Fibroblast of lung (primary cell): ENCODE measurements at regions not wholly inside any gene's neighbourhood (a gene's known extent, or its start where the extent isn't known, plus 50 kb on each side); places are given as distances from the start of the nearest gene placed in this dataset.

Experiments
- DNase-seq, 2 donors: peaks; one replicate each; pipeline versions ENCODE4 v3.0.0 to v3.0.0-alpha.2; 2010; ENCODE audit warnings: low read depth in 2 of 2
- H2AFZ ChIP-seq: 2 replicates; pipeline ENCODE4 v1.5.1; 2012; ENCODE audit warnings: low read length, control low read depth, inconsistent platforms
- H3K27ac ChIP-seq: 2 replicates; pipeline ENCODE4 v1.5.1; 2011; ENCODE audit warnings: low read length, control low read depth; ENCODE audit not compliant: insufficient read depth
- H3K27me3 ChIP-seq: 2 replicates; pipeline ENCODE4 v1.5.1; 2011; ENCODE audit warnings: mild to moderate bottlenecking, low read length; ENCODE audit not compliant: control insufficient read depth, insufficient read depth
- H3K36me3 ChIP-seq: 2 replicates; pipeline ENCODE4 v1.5.1; 2011; ENCODE audit warnings: low read length; ENCODE audit not compliant: control insufficient read depth, insufficient read depth
- H3K4me1 ChIP-seq: 2 replicates; pipeline ENCODE4 v1.5.1; 2011; ENCODE audit warnings: low read length; ENCODE audit not compliant: control insufficient read depth, insufficient read depth; ENCODE audit errors: extremely low read depth
- H3K4me2 ChIP-seq: 2 replicates; pipeline ENCODE4 v1.5.1; 2011; ENCODE audit warnings: low read length, control low read depth; ENCODE audit not compliant: insufficient read depth; ENCODE audit errors: extremely low read depth
- H3K4me3 ChIP-seq, 4 experiments: fragments of 200-600 bp in 1 of 4; sonication (generic) in 1 of 4; replicated peaks in 1 of 4; 2 replicates each; pipeline ENCODE4 v1.5.1; 2011 to 2016; ENCODE audit warnings: low read length in 4 of 4, low read depth in 3 of 4, mild to moderate bottlenecking in 3 of 4, control low read depth in 2 of 4, inconsistent platforms in 1 of 4, mixed read lengths in 1 of 4; ENCODE audit not compliant: insufficient read depth in 1 of 4; ENCODE audit errors: control extremely low read depth in 1 of 4
- H3K79me2 ChIP-seq: 2 replicates; pipeline ENCODE4 v1.5.1; 2012; ENCODE audit warnings: mild to moderate bottlenecking, low read length, inconsistent platforms; ENCODE audit not compliant: control insufficient read depth, insufficient read depth
- H3K9ac ChIP-seq: 2 replicates; pipeline ENCODE4 v1.5.1; 2011; ENCODE audit warnings: mild to moderate bottlenecking, low read length, control low read depth; ENCODE audit not compliant: insufficient read depth
- H3K9me3 ChIP-seq: 2 replicates; pipeline ENCODE4 v1.5.1; 2012; ENCODE audit warnings: low read depth, low read length; ENCODE audit not compliant: control insufficient read depth, insufficient read depth
- H4K20me1 ChIP-seq: 2 replicates; pipeline ENCODE4 v1.5.1; 2011; ENCODE audit warnings: low read length; ENCODE audit not compliant: control insufficient read depth, insufficient read depth; ENCODE audit errors: extremely low read depth
- CTCF ChIP-seq, 2 donors: IDR thresholded peaks in 1 of 2; conservative IDR thresholded peaks in 1 of 2; 1 replicate in 1 of 2; 2 replicates in 1 of 2; pipeline ENCODE4 v1.5.1; 2011 to 2012; ENCODE audit warnings: low read length in 2 of 2, control low read depth in 1 of 2, inconsistent platforms in 1 of 2, low read depth in 1 of 2, mild to moderate bottlenecking in 1 of 2
- EZH2 ChIP-seq: IDR thresholded peaks from 2 replicates; pipeline ENCODE4 v1.5.1; 2012; ENCODE audit warnings: low read length, control low read depth, mild to moderate bottlenecking; ENCODE audit errors: missing control alignments

DNA sequence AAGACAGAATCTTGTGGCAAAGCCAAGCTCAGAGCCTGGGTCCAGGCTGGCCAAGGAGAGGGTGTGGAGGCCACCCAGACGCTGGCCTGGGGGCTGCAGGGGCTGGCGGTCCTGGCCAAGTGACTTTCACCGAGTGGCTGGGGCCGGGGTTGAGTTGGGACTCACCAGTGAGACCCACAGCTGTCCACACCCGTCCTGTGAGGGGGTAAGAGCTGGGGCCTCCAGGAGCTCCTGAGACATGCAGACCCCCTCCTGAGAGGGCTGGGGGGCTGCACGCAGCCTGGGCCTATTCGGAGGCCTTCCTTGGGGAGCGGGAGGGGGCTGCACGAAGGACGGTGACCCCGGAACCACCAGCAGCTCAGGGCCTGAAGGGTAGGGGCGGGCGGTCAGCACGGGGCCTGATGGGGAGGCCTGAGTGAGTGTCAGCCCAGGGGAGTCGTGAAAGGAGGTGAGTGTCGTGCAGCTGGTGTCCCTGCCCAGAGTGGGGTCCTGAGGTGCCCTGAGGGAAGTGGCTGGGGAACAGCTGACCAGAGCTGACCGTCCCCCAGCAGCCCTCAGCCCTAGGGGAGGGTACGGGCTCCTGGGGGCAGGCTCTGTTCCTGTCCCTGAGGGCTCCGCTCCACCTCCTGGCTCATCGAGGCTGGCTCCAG is 100.9 kb downstream of the FOXL3 start:
- Histone ChIP-seq H3K79me2 (no peaks in the 10 kb centered on the region), H2AFZ (no peak overlapping the region), H3K27me3 (no peaks in the 10 kb centered on the region), H3K36me3 (no peaks in the 10 kb centered on the region), H3K4me1 (no peaks in the 10 kb centered on the region), H3K9ac (no peak overlapping the region), H3K4me2 (no peak overlapping the region), H3K27ac (no peak overlapping the region), H3K9me3 (no peaks in the 10 kb centered on the region), H3K4me3 (no peak overlapping the region), H4K20me1 (no peaks in the 10 kb centered on the region)
- no peak for TF ChIP-seq CTCF (conservative IDR thresholded peaks at IDR 0.05 in 1 of 2, IDR thresholded peaks at IDR 0.05 in 1 of 2; ENCODE audit: low read depth in 1 of 2, low read length in 2 of 2)
- no peak for TF ChIP-seq EZH2
- no peak for DNase-seq

DNA sequence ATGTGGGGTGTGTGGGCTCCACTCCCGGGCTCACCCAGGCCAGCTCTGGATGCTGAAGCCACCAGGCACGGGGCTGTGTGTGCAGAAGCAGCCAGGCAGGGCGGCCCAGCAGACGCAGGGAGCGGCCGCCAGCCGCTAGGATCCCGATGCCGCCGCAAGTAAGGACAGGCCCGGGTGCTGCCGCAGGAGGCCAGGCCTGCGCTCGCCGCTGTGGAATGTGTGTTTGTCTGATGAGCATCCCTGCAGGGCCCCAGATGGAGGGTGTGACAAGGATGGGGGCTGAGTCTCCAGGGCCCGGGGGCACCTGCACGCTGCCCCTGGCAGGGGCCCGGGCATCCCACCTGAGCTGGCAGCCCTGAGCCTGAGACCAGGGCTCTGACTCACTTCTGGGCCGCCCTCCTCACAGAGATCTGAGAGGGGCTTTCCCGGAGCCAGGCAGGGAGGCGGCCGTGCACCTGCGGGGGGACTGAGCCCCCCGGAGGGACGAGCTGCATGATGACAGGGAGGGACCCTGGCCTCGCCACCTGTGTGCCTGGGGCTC is 101.5 kb downstream of the FOXL3 start:
- no peaks in the 10 kb centered on the region for H3K9me3 ChIP-seq
- H2AFZ ChIP-seq = no peak overlapping the region
- no peaks in the 10 kb centered on the region for H3K36me3 ChIP-seq
- H3K79me2 ChIP-seq = no peaks in the 10 kb centered on the region
- H3K9ac ChIP-seq = no peak overlapping the region
- H3K4me2 ChIP-seq = no peak overlapping the region
- DNase-seq = no peak
- H3K4me1 ChIP-seq = no peaks in the 10 kb centered on the region
- H3K27me3 ChIP-seq = no peaks in the 10 kb centered on the region
- H3K4me3 ChIP-seq = no peak overlapping the region
- H3K27ac ChIP-seq = no peak overlapping the region
- TF ChIP-seq CTCF (conservative IDR thresholded peaks at IDR 0.05 in 1 of 2, IDR thresholded peaks at IDR 0.05 in 1 of 2; ENCODE audit: low read depth in 1 of 2, low read length in 2 of 2) = no peak
- no peak for TF ChIP-seq EZH2
- no peaks in the 10 kb centered on the region for H4K20me1 ChIP-seq

DNA sequence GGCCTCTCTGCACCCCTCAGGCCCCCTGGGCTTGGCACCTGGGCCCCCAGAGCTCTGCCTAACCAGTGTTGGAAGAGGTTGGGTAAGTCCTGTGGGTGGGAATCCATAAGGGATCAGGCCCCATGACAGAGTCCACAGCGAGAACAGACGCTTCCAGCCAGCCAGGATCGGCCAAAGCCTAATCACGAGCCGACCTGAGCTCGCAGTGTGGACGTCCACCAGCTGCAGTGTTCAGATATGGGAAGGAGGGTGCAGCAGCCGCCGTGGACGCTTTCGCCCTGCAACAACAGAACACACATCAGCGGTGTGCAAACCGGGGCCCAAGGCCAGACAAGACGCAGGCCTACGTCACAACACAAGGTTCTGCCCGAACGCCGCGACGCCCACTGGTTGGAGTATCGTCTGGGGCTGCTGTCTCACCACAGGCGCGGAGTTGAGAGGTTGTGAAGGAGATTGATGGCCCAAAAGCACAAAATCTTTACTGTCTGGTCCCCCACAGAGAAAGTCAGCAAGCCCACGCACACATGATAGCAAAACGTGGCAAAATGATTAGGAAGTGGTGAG is 102.1 kb downstream of the FOXL3 start:
- Histone ChIP-seq H4K20me1 (no peaks in the 10 kb centered on the region), H3K27me3 (no peaks in the 10 kb centered on the region), H3K79me2 (no peaks in the 10 kb centered on the region), H3K36me3 (no peaks in the 10 kb centered on the region), H3K9me3 (no peaks in the 10 kb centered on the region), H3K27ac (no peak overlapping the region), H3K9ac (no peak overlapping the region), H3K4me1 (no peaks in the 10 kb centered on the region), H3K4me2 (no peak overlapping the region), H3K4me3 (no peak overlapping the region), H2AFZ (no peak overlapping the region)
- no peak for DNase-seq
- TF ChIP-seq EZH2 (no peak), CTCF (conservative IDR thresholded peaks at IDR 0.05 in 1 of 2, IDR thresholded peaks at IDR 0.05 in 1 of 2; ENCODE audit: low read depth in 1 of 2, low read length in 2 of 2) (no peak)
